WTC11 (cell line): ENCODE measurements at regions not wholly inside any gene's neighbourhood (a gene's known extent, or its start where the extent isn't known, plus 50 kb on each side); places are given as distances from the start of the nearest gene placed in this dataset.

Experiments
- ATAC-seq: fragments of 200-7000 bp; cut with Tn5 transposase; 2 replicates; pipeline ENCODE4 v1.10.0; 2021; ENCODE audit warnings: mild to moderate bottlenecking, moderate library complexity
- CTCF ChIA-PET: fragments of 300-600 bp; sonication (Branson Sonifier 250); formaldehyde crosslinking; loops from one replicate; lab custom pipeline; 2021; ENCODE audit warnings: antibody characterized with exemption; lab: Charles Lee
- POLR2A ChIA-PET: fragments of 350-600 bp; sonication (Branson Sonifier 250); formaldehyde crosslinking; loops from one replicate; lab custom pipeline; 2021; ENCODE audit warnings: antibody characterized with exemption; lab: Charles Lee
- DNase-seq: peaks from one replicate; pipeline ENCODE4 v3.0.0; 2021; ENCODE audit warnings: low spot score
- H3K27ac Mint-ChIP-seq: 2 replicates; pipeline ENCODE4 v1.8.0; 2021; ENCODE audit warnings: mixed read lengths
- H3K27me3 Mint-ChIP-seq: 2 replicates; pipeline ENCODE4 v1.8.0; 2021; ENCODE audit warnings: low read depth, mild to moderate bottlenecking, moderate library complexity, mixed read lengths
- H3K36me3 Mint-ChIP-seq: 2 replicates; pipeline ENCODE4 v1.8.0; 2021; ENCODE audit warnings: mixed read lengths
- H3K4me1 Mint-ChIP-seq: 2 replicates; pipeline ENCODE4 v1.8.0; 2022; ENCODE audit warnings: mixed read lengths
- H3K4me3 Mint-ChIP-seq: 2 replicates; pipeline ENCODE4 v1.8.0; 2021; ENCODE audit warnings: mild to moderate bottlenecking, moderate library complexity, mixed read lengths
- H3K9me3 Mint-ChIP-seq: 2 replicates; pipeline ENCODE4 v1.8.0; 2021; ENCODE audit warnings: mixed read lengths
- ATF6 ChIP-seq: sonication (generic); formaldehyde crosslinking; IDR thresholded peaks from 2 replicates; pipeline ENCODE4 v1.8.1; 2023; ENCODE audit warnings: mild to moderate bottlenecking, missing genetic modification reagents
- CDX4 ChIP-seq: fragments of 250-450 bp; sonication (Bioruptor Pico); IDR thresholded peaks from 2 replicates; pipeline ENCODE4 v1.9.0; 2021; ENCODE audit warnings: moderate library complexity, mild to moderate bottlenecking, inconsistent platforms, borderline replicate concordance
- E2F4 ChIP-seq: sonication (generic); formaldehyde crosslinking; IDR thresholded peaks from 2 replicates; pipeline ENCODE4 v1.8.1; 2022; ENCODE audit warnings: low read depth, mild to moderate bottlenecking, moderate library complexity, missing genetic modification reagents, borderline replicate concordance
- ERG ChIP-seq: fragments of 250-450 bp; sonication (Bioruptor Pico); IDR thresholded peaks from 2 replicates; pipeline ENCODE4 v1.8.0; 2021; ENCODE audit warnings: mild to moderate bottlenecking
- FOXP1 ChIP-seq: sonication (generic); formaldehyde crosslinking; IDR thresholded peaks from 2 replicates; pipeline ENCODE4 v1.8.0; 2022; ENCODE audit warnings: missing genetic modification reagents, mild to moderate bottlenecking, moderate library complexity, borderline replicate concordance
- GTF2I ChIP-seq: fragments of 250-450 bp; sonication (Bioruptor Pico); conservative IDR thresholded peaks from 2 replicates; pipeline ENCODE4 v1.4.0; 2021; ENCODE audit warnings: mild to moderate bottlenecking
- HMGA2 ChIP-seq: fragments of 250-450 bp; sonication (Bioruptor Pico); IDR thresholded peaks from 2 replicates; pipeline ENCODE4 v1.4.0; 2021; ENCODE audit warnings: mild to moderate bottlenecking, moderate library complexity
- KAT7 ChIP-seq: sonication (generic); formaldehyde crosslinking; IDR thresholded peaks from 2 replicates; pipeline ENCODE4 v1.8.1; 2023; ENCODE audit warnings: missing genetic modification reagents, mild to moderate bottlenecking, borderline replicate concordance
- NFATC4 ChIP-seq: fragments of 250-450 bp; sonication (Bioruptor Pico); IDR thresholded peaks from 2 replicates; pipeline ENCODE4 v1.9.0; 2021; ENCODE audit warnings: mild to moderate bottlenecking
- NFYB ChIP-seq: sonication (generic); formaldehyde crosslinking; conservative IDR thresholded peaks from 2 replicates; pipeline ENCODE4 v1.8.0; 2022; ENCODE audit warnings: low read depth, missing genetic modification reagents
- NR3C1 ChIP-seq: sonication (generic); formaldehyde crosslinking; conservative IDR thresholded peaks from 2 replicates; pipeline ENCODE4 v1.8.1; 2023; ENCODE audit warnings: low read depth, mild to moderate bottlenecking, missing genetic modification reagents
- PREB ChIP-seq: sonication (generic); formaldehyde crosslinking; IDR thresholded peaks from 2 replicates; pipeline ENCODE4 v1.8.1; 2022; ENCODE audit warnings: mild to moderate bottlenecking, missing genetic modification reagents, moderate library complexity, borderline replicate concordance
- ZMAT4 ChIP-seq: fragments of 250-450 bp; sonication (Bioruptor Pico); IDR thresholded peaks from 2 replicates; pipeline ENCODE4 v1.9.0; 2021; ENCODE audit warnings: mild to moderate bottlenecking
- ZNF232 ChIP-seq: sonication (generic); formaldehyde crosslinking; IDR thresholded peaks from 2 replicates; pipeline ENCODE4 v1.8.0; 2022; ENCODE audit warnings: mild to moderate bottlenecking, missing genetic modification reagents
- ZNF671 ChIP-seq: fragments of 250-450 bp; sonication (Bioruptor Pico); IDR thresholded peaks from 2 replicates; pipeline ENCODE4 v1.8.0; 2021; ENCODE audit warnings: mild to moderate bottlenecking
- TF ChIP-seq, protein P1 (sequence below): sonication (generic); formaldehyde crosslinking; IDR thresholded peaks from 2 replicates; pipeline ENCODE4 v1.8.1; 2023; ENCODE audit warnings: mild to moderate bottlenecking, moderate library complexity, missing genetic modification reagents
- TF ChIP-seq, protein P2 (sequence below): sonication (generic); formaldehyde crosslinking; IDR thresholded peaks from 2 replicates; pipeline ENCODE4 v1.8.1; 2023; ENCODE audit warnings: mild to moderate bottlenecking, missing genetic modification reagents
- TF ChIP-seq, protein P3 (sequence below): sonication (generic); formaldehyde crosslinking; conservative IDR thresholded peaks from 2 replicates; pipeline ENCODE4 v1.8.1; 2023; ENCODE audit warnings: mild to moderate bottlenecking, low read depth, missing genetic modification reagents, moderate library complexity
- TF ChIP-seq, protein P4 (sequence below): sonication (generic); formaldehyde crosslinking; conservative IDR thresholded peaks from 2 replicates; pipeline ENCODE4 v1.8.1; 2022; ENCODE audit warnings: mild to moderate bottlenecking, missing genetic modification reagents
- TF ChIP-seq, protein P5 (sequence below): fragments of 200-600 bp; IDR thresholded peaks from 2 replicates; pipeline ENCODE4 v1.8.0; 2022; ENCODE audit warnings: antibody characterized with exemption

- no peaks in the 10 kb centered on the region for H3K9me3 Mint-ChIP-seq
- H3K27me3 Mint-ChIP-seq: peaks cover 68% of the 10 kb centered on the region
- H3K4me1 Mint-ChIP-seq: no peaks in the 10 kb centered on the region
- no peaks in the 10 kb centered on the region for H3K36me3 Mint-ChIP-seq
- TF ChIP-seq HMGA2 (CRISPR knock-in tag) (no peak), CDX4 (CRISPR knock-in tag) (no peak), ATF6 (CRISPR knock-in tag) (no peak), E2F4 (no peak), ZNF232 (no peak), NFATC4 (CRISPR knock-in tag) (no peak), KAT7 (no peak), ZNF671 (CRISPR knock-in tag) (no peak), NR3C1 (no peak)
- TF ChIP-seq, protein P1, sequence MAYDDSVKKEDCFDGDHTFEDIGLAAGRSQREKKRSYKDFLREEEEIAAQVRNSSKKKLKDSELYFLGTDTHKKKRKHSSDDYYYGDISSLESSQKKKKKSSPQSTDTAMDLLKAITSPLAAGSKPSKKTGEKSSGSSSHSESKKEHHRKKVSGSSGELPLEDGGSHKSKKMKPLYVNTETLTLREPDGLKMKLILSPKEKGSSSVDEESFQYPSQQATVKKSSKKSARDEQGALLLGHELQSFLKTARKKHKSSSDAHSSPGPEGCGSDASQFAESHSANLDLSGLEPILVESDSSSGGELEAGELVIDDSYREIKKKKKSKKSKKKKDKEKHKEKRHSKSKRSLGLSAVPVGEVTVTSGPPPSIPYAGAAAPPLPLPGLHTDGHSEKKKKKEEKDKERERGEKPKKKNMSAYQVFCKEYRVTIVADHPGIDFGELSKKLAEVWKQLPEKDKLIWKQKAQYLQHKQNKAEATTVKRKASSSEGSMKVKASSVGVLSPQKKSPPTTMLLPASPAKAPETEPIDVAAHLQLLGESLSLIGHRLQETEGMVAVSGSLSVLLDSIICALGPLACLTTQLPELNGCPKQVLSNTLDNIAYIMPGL (CRISPR knock-in tag): no peak
- TF ChIP-seq, protein P2, sequence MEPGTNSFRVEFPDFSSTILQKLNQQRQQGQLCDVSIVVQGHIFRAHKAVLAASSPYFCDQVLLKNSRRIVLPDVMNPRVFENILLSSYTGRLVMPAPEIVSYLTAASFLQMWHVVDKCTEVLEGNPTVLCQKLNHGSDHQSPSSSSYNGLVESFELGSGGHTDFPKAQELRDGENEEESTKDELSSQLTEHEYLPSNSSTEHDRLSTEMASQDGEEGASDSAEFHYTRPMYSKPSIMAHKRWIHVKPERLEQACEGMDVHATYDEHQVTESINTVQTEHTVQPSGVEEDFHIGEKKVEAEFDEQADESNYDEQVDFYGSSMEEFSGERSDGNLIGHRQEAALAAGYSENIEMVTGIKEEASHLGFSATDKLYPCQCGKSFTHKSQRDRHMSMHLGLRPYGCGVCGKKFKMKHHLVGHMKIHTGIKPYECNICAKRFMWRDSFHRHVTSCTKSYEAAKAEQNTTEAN (CRISPR knock-in tag): no peak
- TF ChIP-seq, protein P3, sequence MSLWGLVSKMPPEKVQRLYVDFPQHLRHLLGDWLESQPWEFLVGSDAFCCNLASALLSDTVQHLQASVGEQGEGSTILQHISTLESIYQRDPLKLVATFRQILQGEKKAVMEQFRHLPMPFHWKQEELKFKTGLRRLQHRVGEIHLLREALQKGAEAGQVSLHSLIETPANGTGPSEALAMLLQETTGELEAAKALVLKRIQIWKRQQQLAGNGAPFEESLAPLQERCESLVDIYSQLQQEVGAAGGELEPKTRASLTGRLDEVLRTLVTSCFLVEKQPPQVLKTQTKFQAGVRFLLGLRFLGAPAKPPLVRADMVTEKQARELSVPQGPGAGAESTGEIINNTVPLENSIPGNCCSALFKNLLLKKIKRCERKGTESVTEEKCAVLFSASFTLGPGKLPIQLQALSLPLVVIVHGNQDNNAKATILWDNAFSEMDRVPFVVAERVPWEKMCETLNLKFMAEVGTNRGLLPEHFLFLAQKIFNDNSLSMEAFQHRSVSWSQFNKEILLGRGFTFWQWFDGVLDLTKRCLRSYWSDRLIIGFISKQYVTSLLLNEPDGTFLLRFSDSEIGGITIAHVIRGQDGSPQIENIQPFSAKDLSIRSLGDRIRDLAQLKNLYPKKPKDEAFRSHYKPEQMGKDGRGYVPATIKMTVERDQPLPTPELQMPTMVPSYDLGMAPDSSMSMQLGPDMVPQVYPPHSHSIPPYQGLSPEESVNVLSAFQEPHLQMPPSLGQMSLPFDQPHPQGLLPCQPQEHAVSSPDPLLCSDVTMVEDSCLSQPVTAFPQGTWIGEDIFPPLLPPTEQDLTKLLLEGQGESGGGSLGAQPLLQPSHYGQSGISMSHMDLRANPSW (CRISPR knock-in tag): no peak
- TF ChIP-seq, protein P4, sequence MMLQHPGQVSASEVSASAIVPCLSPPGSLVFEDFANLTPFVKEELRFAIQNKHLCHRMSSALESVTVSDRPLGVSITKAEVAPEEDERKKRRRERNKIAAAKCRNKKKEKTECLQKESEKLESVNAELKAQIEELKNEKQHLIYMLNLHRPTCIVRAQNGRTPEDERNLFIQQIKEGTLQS (CRISPR knock-in tag): no peak
- DNase-seq (no peak), ATAC-seq (no peak)
- no peak overlapping the region for H3K4me3 Mint-ChIP-seq
- ChIA-PET CTCF (interaction anchor here (1.0 kb wide), 1 partner anchor 106 kb away, joined by 3 read pairs; no protein-coding TSS in a partner anchor), POLR2A (no interaction called here)
- H3K27ac Mint-ChIP-seq: no peak overlapping the region
Observed at GRCh38 chr4:89588421-89588820, 248.5 kb downstream of the SNCA start.

- Mint-ChIP-seq H3K9me3 (peaks cover under 1% of the 10 kb centered on the region; the same call in 1 of the 2 replicates), H3K36me3 (no peaks in the 10 kb centered on the region), H3K27ac (no peak overlapping the region), H3K27me3 (peaks cover 59% of the 10 kb centered on the region), H3K4me3 (no peak overlapping the region), H3K4me1 (no peaks in the 10 kb centered on the region)
- POLR2A ChIA-PET: no interaction called here
- DNase-seq (no peak), ATAC-seq (no peak)
- CTCF ChIA-PET: interaction anchor here (2.2 kb wide), 1 partner anchor 54 kb away, joined by 7 read pairs; no protein-coding TSS in a partner anchor
- no peak for TF ChIP-seq NFATC4 (CRISPR knock-in tag)
- TF ChIP-seq ERG (CRISPR knock-in tag): no peak
- TF ChIP-seq NR3C1: no peak
- no peak for TF ChIP-seq GTF2I
- TF ChIP-seq PREB (CRISPR knock-in tag): no peak
- no peak for TF ChIP-seq FOXP1 (CRISPR knock-in tag)
- TF ChIP-seq, protein P5, sequence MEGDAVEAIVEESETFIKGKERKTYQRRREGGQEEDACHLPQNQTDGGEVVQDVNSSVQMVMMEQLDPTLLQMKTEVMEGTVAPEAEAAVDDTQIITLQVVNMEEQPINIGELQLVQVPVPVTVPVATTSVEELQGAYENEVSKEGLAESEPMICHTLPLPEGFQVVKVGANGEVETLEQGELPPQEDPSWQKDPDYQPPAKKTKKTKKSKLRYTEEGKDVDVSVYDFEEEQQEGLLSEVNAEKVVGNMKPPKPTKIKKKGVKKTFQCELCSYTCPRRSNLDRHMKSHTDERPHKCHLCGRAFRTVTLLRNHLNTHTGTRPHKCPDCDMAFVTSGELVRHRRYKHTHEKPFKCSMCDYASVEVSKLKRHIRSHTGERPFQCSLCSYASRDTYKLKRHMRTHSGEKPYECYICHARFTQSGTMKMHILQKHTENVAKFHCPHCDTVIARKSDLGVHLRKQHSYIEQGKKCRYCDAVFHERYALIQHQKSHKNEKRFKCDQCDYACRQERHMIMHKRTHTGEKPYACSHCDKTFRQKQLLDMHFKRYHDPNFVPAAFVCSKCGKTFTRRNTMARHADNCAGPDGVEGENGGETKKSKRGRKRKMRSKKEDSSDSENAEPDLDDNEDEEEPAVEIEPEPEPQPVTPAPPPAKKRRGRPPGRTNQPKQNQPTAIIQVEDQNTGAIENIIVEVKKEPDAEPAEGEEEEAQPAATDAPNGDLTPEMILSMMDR: no peak
- no peak for TF ChIP-seq ZMAT4
- TF ChIP-seq NFYB: no peak
Observed at GRCh38 chr4:89587364-89587763, 249.6 kb downstream of the SNCA start.
